ENCODE measurements at regions not wholly inside any gene's neighbourhood (a gene's known extent, or its start where the extent isn't known, plus 50 kb on each side); places are given as distances from the start of the nearest gene placed in this dataset.

DNA sequence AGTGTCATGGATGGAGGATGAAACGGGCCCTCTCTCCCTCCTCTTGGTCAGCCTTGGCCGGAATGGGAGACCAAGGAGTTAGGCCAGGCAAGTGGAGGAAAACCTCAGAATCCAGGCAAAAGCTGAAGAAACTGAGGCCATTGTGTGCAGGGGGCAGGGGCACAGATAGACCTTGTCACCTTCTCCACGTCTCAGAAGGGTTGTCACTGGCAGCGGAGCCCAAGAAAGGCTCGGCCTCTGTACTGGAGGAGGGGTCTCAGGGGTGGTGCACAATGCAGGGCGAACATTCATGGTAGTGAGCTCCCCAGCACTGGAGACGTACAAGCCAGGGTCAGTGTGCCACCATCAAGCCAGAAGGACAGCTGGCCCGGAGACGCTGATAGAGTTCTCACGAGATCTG, 139.5 kb downstream of the CPZ start:
- H3K27me3 ChIP-seq (ENCODE audit: control insufficient read depth in 3 of 3, insufficient read depth in 3 of 3, low read length in 2 of 3), result no peaks in the 10 kb centered on the region
- no peak overlapping the region for H3K9ac ChIP-seq (ENCODE audit: insufficient read depth in 1 of 2, low read length in 2 of 2)
- no peak overlapping the region for H3K4me3 ChIP-seq
- WGBS, 2 donors, result 77 to 87% methylated on average over 10 of the region's 10 CpGs
- H3K9me3 ChIP-seq (ENCODE audit: control insufficient read depth in 4 of 4, insufficient read depth in 3 of 4, low read length in 3 of 4), result peaks cover 0 to 15% (median 0%) of the 10 kb centered on the region in 4 donors
- TF ChIP-seq CTCF (IDR thresholded peaks at IDR 0.05; ENCODE audit: control extremely low read depth, extremely low read depth), result no peak
- DNase-seq, result no peak
- no peak overlapping the region for H3K27ac ChIP-seq (ENCODE audit: low read depth in 1 of 2, low read length in 1 of 2)
- no peaks in the 10 kb centered on the region for H3K36me3 ChIP-seq (ENCODE audit: control insufficient read depth in 4 of 4, insufficient read depth in 4 of 4, low read length in 4 of 4)
- H3K4me1 ChIP-seq (ENCODE audit: control insufficient read depth in 5 of 5, insufficient read depth in 5 of 5, low read length in 5 of 5), result no peaks in the 10 kb centered on the region
- ATAC-seq (ENCODE audit: insufficient read depth, low FRiP score), result no peak

DNA sequence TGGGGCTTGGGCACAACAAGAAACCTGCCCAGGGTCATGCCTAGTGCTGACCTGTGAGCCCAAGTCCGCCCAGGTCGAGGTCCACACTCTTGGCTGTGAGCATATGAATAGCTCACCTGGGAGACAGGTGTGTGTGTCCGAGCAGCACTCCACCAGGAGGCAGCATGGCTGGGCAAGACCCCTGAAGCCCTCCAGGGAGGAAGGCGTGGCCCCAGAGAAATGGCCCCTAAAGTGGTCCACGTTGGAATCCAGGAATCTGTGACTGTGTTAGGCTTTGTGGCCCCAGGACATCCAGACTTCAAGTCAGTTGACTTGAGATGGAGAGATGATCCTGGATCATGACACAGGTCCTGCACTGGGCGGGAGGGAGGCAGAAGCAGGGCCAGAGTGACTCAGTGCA, 138.8 kb downstream of the CPZ start:
- Histone ChIP-seq H3K4me3 (no peak overlapping the region), H3K27me3 (ENCODE audit: control insufficient read depth in 3 of 3, insufficient read depth in 3 of 3, low read length in 2 of 3) (peaks cover 0 to 4% (median 0%) of the 10 kb centered on the region in 3 donors), H3K9me3 (ENCODE audit: control insufficient read depth in 4 of 4, insufficient read depth in 3 of 4, low read length in 3 of 4) (peaks cover 0 to 15% (median 0%) of the 10 kb centered on the region in 4 donors), H3K4me1 (ENCODE audit: control insufficient read depth in 5 of 5, insufficient read depth in 5 of 5, low read length in 5 of 5) (no peaks in the 10 kb centered on the region), H3K9ac (ENCODE audit: insufficient read depth in 1 of 2, low read length in 2 of 2) (no peak overlapping the region), H3K36me3 (ENCODE audit: control insufficient read depth in 4 of 4, insufficient read depth in 4 of 4, low read length in 4 of 4) (no peaks in the 10 kb centered on the region), H3K27ac (ENCODE audit: low read depth in 1 of 2, low read length in 1 of 2) (no peak overlapping the region)
- no peak for TF ChIP-seq CTCF (IDR thresholded peaks at IDR 0.05; ENCODE audit: control extremely low read depth, extremely low read depth)
- DNase-seq (no peak), ATAC-seq (ENCODE audit: insufficient read depth, low FRiP score) (no peak)
- 77 to 84% methylated on average over 6 of the region's 6 CpGs for WGBS, 2 donors

DNA sequence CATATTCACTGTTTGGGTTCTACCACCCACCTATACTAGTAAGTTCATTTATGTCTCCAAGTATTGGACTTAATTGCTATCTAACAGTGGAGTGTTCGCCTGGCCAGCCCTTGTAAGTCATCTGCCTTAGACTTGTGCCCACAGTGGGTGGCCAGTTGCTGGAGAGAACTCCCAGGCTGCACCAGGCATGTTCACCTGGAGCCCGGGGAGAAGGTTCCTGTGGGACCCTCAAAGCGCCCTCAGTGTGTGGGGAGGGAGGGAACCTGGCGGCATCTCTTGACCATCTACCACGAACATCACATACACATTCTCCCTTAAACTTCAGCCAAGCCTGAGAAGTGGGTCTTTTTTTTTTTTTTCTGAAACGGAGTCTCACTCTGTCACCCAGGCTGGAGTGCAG, 138.1 kb downstream of the CPZ start:
- WGBS, 2 donors, result 90 to 91% methylated on average over 6 of the region's 6 CpGs
- H3K36me3 ChIP-seq (ENCODE audit: control insufficient read depth in 4 of 4, insufficient read depth in 4 of 4, low read length in 4 of 4), result no peaks in the 10 kb centered on the region
- no peak overlapping the region for H3K27ac ChIP-seq (ENCODE audit: low read depth in 1 of 2, low read length in 1 of 2)
- no peak overlapping the region for H3K4me3 ChIP-seq
- no peak overlapping the region for H3K9ac ChIP-seq (ENCODE audit: insufficient read depth in 1 of 2, low read length in 2 of 2)
- H3K4me1 ChIP-seq (ENCODE audit: control insufficient read depth in 5 of 5, insufficient read depth in 5 of 5, low read length in 5 of 5), result no peaks in the 10 kb centered on the region
- peaks cover 0 to 4% (median 0%) of the 10 kb centered on the region in 3 donors for H3K27me3 ChIP-seq (ENCODE audit: control insufficient read depth in 3 of 3, insufficient read depth in 3 of 3, low read length in 2 of 3)
- ATAC-seq (ENCODE audit: insufficient read depth, low FRiP score) (no peak), DNase-seq (no peak)
- H3K9me3 ChIP-seq (ENCODE audit: control insufficient read depth in 4 of 4, insufficient read depth in 3 of 4, low read length in 3 of 4), result peaks cover 0 to 15% (median 0%) of the 10 kb centered on the region in 4 donors
- TF ChIP-seq CTCF (IDR thresholded peaks at IDR 0.05; ENCODE audit: control extremely low read depth, extremely low read depth), result no peak

- peaks cover 0 to 15% (median 0%) of the 10 kb centered on the region in 4 donors for H3K9me3 ChIP-seq (ENCODE audit: control insufficient read depth in 4 of 4, insufficient read depth in 3 of 4, low read length in 3 of 4)
- no peak overlapping the region for H3K9ac ChIP-seq (ENCODE audit: insufficient read depth in 1 of 2, low read length in 2 of 2)
- no peaks in the 10 kb centered on the region for H3K36me3 ChIP-seq (ENCODE audit: control insufficient read depth in 4 of 4, insufficient read depth in 4 of 4, low read length in 4 of 4)
- no peak for TF ChIP-seq CTCF (IDR thresholded peaks at IDR 0.05; ENCODE audit: control extremely low read depth, extremely low read depth)
- ATAC-seq (ENCODE audit: insufficient read depth, low FRiP score), result no peak
- WGBS, 2 donors, result 81 to 86% methylated on average over 9 of the region's 9 CpGs
- no peaks in the 10 kb centered on the region for H3K4me1 ChIP-seq (ENCODE audit: control insufficient read depth in 5 of 5, insufficient read depth in 5 of 5, low read length in 5 of 5)
- H3K4me3 ChIP-seq, result no peak overlapping the region
- peaks cover 0 to 7% (median 1%) of the 10 kb centered on the region in 3 donors for H3K27me3 ChIP-seq (ENCODE audit: control insufficient read depth in 3 of 3, insufficient read depth in 3 of 3, low read length in 2 of 3)
- DNase-seq, result no peak
- no peak overlapping the region for H3K27ac ChIP-seq (ENCODE audit: low read depth in 1 of 2, low read length in 1 of 2)
These were observed 137.6 kb downstream of the CPZ start for GRCh38 chr4:8730159-8730558.

Measured in lung (tissue), 11 donors.